CD4-positive, alpha-beta T cell treated with Interleukin-15 for 4 hours (primary cell): ENCODE measurements at regions not wholly inside any gene's neighbourhood (a gene's known extent, or its start where the extent isn't known, plus 50 kb on each side); places are given as distances from the start of the nearest gene placed in this dataset.

Source experiments
- DNase-seq: peaks from one replicate; pipeline ENCODE4 v3.0.0-alpha.2; 2020; ENCODE audit warnings: low spot score

- no peak for DNase-seq
Measured at GRCh38 chr5:53366245-53366644, 114.2 kb upstream of the FST start.

- DNase-seq: no peak
Measured at GRCh38 chr5:53367727-53368126, 112.7 kb upstream of the FST start.

GRCh38 chr5:53368516-53368915 is 111.9 kb upstream of the FST start:
- no peak for DNase-seq

GRCh38 chr5:53368966-53369605 is 111.3 kb upstream of the FST start:
- DNase-seq: no peak

DNA sequence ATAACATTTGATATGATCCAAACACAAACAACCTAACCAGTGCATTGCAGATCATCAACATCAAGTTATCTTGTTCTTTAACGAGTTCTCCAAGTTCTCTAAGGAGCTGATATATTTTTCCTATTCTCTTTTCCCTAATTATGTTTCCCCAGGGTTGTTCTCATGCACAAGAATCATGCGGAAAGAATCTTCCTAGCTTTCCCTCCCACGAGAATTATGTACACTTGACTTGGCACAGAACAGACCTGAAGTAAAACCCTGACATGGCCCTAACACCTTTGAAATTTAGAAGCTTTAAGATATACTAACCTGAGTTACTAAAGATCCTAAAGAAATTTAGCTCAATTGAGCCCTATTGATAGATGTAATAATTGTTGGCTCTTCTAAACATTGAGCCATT is 110.7 kb upstream of the FST start:
- DNase-seq: no peak

DNA sequence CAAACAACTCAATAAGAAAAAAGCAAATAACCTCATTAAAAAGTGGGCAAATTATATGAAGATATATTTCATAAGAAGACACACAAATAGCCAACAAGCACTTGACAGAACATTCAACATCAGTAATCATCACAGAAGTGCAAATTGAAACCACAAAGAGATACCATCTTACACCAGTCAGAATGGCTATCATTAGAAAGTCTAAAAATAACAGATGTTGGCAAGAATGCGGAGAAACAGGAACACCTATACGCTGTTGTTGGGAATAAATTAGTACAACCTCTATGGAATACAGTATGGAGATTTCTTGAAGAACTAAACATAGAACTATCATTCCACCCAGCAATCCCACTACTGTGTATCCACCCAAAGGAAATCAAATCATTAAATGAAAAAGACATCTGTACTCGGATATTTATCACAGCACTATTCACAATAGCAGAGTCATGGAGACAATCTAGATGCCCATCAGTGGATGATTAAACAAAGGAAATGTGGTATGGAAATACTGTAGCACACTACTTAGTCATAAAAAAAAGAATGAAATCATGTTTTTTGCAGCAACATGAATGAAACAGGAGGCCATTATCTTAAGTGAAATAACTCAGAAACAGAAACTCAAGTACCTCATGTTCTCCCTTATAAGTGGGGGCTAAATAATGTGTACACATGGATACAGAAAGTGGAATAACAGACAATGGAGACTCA is 106.8 kb upstream of the FST start:
- no peak for DNase-seq

DNA sequence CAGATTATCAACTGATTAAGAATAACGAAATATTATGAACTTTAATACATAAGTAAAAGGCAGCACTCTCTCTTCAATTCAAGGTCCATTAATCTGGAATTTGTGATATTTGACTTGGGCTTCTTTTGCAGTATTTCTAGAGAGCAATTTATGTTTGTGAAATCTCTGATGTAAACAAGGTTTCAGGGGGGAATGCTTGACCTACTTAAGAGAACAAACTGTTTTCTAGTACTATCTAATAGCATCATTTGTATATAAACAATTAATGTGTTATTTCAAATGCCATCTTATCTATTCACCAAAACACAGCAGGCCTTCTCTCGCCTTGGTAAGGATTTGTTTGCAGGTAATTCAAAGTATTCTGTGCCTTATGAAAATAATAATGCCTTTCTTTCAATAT is 103.6 kb upstream of the FST start:
- DNase-seq: no peak

DNA sequence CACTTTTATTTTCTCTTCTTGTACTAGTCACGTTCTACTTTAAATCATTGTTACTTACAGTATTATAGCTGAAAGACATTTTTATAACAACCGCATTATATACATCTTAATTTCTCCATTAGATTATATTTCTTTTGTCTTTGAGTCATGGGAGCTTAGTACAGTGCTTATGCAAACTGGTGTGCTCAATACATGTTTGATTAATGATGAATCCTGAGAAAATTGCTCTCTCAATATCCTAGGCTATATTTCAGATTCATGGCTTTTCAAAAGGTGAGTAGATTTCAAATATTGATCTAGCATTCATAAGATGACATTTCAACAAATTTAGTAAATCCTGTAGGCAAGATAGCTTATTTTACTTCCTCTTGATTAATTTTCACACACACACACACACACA is 102.2 kb upstream of the FST start:
- DNase-seq: no peak

DNA sequence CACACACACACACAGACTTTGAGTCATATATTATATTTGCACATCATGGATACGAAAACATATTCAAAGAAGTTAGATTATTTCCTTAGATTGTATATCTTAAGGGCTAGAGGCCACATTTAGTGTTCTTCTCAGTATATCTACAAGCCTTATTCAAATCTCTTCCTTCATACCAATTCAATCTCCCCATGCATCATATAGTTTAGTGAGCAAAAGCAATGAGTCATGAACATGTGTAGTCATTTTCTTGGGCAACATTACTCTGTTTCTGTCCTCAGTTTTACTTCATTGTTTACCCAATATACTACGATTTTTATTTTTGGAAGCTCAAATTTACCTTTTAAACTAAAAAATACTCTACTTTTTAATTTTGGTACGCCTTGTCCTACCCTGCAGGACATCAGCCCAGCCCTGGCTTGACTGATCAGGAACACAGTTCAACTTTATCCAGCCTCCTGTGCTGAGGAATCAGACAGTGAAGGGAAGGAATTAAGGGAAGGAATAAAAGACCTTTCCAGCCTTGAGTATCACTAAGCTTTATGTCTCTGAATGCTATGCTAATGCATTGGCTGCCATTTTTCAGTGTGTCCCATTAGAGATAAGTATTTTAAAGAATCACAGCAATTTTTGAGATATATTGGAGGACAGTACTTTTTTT is 101.7 kb upstream of the FST start:
- DNase-seq: no peak

- DNase-seq: no peak
Measured at GRCh38 chr5:53386341-53386740, 94.1 kb upstream of the FST start.

GRCh38 chr5:53389093-53389492 is 91.3 kb upstream of the FST start:
- no peak for DNase-seq

- no peak for DNase-seq
Measured at GRCh38 chr5:53392073-53392472, 88.4 kb upstream of the FST start.

GRCh38 chr5:53394808-53395207 is 85.6 kb upstream of the FST start:
- no peak for DNase-seq

DNA sequence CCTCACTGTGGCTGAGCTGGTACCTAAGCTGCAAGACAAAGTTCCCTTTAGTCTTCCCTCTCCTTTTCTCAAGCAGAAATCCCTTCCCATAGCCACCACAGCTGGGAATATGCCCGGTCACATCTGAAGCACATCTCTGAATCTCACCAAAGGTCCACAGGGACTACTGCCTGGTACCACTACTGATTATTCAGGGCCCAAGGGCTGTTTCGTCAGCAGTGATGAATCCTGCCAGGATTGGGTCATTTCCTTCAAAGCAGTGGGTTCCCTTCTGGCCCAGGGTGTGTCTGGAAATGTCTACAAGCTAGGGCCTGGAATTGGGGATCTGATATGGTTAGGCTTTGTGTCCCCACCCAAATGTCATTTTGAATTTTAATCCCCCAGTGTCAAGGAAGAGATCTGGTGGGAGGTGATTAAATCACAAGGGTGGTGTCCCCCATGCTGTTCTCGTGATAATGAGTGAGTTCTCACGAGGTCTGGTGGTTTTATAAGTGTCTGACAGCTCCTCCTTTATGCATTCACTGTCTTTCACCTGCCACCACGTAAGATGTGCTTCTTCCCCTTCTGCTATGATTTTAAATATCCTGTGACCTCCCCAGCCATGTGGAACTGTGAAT is 83.2 kb upstream of the FST start:
- DNase-seq: no peak

DNA sequence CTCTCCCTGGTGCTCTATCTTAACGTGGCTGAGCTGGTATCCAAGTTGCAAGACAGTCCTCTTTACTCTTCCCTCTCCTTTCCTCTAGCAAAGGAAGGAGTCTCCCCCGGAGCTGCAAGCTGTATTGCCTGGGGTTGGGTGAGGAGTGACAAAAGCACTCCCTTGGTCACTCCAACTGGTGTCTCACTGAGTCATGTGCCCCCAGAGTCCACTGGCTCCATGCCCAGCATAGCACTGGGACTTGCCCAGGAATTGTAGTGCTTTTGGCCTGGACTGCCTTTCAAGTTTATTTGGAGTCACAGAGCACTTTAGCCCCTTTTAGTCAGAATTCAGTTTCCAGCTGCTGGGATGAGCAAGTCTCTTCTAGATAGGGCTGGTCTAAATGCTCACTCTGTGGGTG is 82.6 kb upstream of the FST start:
- no peak for DNase-seq

DNA sequence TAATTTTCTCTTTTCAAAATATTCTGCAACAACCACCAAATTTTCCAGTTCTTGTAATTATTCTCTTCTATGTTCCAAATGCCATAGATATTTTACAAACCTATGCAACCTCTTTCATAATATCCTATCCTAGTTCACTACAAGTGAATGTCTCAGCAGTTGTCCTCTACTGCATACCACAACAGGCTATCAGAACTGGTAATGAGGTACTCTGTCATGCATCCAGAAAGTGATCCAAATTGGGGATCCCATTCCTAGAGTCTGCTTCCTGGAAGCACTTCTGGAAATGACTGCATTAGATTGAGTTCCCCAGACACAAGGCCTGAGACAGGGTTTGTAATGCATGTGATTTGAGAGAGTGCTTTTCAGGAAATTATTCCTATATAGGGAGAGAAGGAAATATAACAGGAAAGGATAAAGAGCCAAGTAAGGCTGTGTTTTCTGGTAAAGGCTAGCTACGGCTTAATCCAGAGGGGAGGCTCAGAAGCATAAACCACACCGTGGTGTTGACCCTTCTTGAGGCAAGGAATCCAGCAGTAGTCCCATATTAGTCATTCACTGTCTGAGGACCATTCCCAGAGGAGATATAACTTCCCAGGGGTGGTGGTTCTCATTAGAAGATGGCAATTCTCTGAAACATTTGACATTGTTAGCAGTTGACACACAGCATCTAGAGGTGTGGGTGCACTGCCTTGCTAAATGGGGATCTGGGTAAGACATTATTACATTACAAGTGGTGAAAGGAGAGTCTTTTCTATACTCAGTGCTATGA is 80.3 kb upstream of the FST start:
- DNase-seq: no peak

- DNase-seq: no peak
Measured at GRCh38 chr5:53403291-53403690, 77.1 kb upstream of the FST start.

GRCh38 chr5:53403758-53404157 is 76.7 kb upstream of the FST start:
- DNase-seq: no peak

DNA sequence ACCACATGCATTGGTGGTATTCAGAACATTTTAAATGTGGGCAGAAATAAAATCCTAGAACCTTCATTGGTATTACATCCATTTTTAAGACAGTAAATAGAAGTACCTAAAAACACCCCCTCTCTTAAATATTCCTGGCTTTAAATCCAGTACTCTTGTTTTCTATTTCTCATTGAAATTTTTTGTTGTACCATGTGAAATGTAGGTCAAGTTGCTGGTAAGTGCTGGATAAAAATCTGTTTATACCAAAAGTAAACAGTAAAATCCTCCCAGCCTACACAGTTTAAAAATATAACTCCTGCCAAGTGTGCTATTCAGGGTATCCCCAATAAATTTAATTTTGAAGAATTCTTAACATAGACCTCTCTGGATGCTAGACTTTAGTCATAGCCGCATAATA is 75.0 kb upstream of the FST start:
- DNase-seq: no peak

DNA sequence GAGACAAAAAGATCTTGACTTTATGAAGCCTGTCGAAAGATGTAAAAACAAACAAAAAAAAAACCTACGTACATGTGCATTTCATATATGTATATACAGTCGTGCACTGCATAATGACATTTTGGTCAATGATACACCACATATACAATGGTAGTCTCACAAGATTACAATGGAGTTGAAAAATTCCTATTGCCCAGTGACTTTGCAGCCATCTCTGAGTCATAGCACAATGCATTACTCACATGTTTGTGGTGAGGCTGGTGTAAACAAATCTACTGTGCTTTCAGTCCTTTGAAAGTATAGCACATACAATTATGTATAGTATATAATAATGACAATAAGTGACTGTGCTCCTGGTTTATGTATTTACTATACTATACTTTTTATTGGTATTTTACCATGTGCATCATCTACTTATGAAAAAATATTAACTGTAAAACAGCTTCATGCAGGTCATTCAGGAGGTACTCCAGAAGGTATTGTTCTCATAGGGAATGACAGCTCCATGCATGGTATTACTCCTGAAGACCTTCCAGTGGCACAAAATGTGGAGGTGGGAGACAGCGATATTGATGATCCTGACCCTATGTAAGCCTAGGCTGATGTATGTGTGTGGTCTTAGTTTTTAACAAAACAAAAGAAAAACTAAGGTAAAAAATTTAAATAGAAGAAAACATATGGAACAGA is 73.7 kb upstream of the FST start:
- DNase-seq: no peak

DNA sequence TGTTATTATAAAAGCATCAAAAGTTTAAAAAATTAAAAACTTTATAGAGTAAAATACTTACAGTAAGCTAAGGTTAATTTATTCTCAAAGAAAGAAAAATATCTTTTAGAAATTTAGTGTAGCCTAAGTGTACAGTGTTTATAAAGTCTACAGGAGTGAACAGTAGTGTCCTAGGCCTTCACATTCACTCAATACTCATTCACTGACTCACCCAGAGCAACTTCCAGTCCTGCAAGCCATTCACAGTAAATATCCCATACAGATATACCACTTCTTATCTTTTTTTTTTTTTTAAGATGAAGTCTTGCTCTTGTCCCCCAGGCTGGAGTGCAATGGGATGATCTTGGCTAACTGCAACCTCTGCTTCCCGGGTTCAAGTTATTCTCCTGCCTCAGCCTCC is 73.1 kb upstream of the FST start:
- no peak for DNase-seq

GRCh38 chr5:53411388-53411787 is 69.0 kb upstream of the FST start:
- no peak for DNase-seq
